Neuronal stem cell (in vitro differentiated cells): ENCODE measurements at regions not wholly inside any gene's neighbourhood (a gene's known extent, or its start where the extent isn't known, plus 50 kb on each side); places are given as distances from the start of the nearest gene placed in this dataset.

Experiments
- DNase-seq: peaks from one replicate; pipeline ENCODE4 v3.0.0-alpha.2; 2013; ENCODE audit warnings: low spot score
- H2AFZ ChIP-seq: one replicate; pipeline ENCODE4 v1.6.1; 2013; ENCODE audit warnings: mild to moderate bottlenecking, low read length, inconsistent platforms
- H2AK5ac ChIP-seq: 2 replicates; pipeline ENCODE4 v1.6.1; 2013; ENCODE audit warnings: low read depth, mild to moderate bottlenecking, inconsistent platforms, low read length, moderate library complexity, mixed read lengths
- H2BK120ac ChIP-seq: 2 replicates; pipeline ENCODE4 v1.6.1; 2013; ENCODE audit warnings: low read depth, mild to moderate bottlenecking, inconsistent platforms, low read length, moderate library complexity, mixed read lengths
- H2BK12ac ChIP-seq: one replicate; pipeline ENCODE4 v1.6.1; 2013; ENCODE audit warnings: low read length, inconsistent platforms
- H2BK15ac ChIP-seq: 2 replicates; pipeline ENCODE4 v1.6.1; 2013; ENCODE audit warnings: mild to moderate bottlenecking, low read length, inconsistent platforms, mixed read lengths
- H2BK5ac ChIP-seq: one replicate; pipeline ENCODE4 v1.6.1; 2013; ENCODE audit warnings: inconsistent platforms, mild to moderate bottlenecking, low read length, moderate library complexity
- H3K14ac ChIP-seq: one replicate; pipeline ENCODE4 v1.6.1; 2013; ENCODE audit warnings: low read length, inconsistent platforms
- H3K18ac ChIP-seq: 2 replicates; pipeline ENCODE4 v1.6.1; 2013; ENCODE audit warnings: low read length, inconsistent platforms
- H3K23ac ChIP-seq: 2 replicates; pipeline ENCODE4 v1.6.1; 2013; ENCODE audit warnings: low read depth, mild to moderate bottlenecking, mixed read lengths, low read length, inconsistent platforms; ENCODE audit not compliant: poor library complexity
- H3K27ac ChIP-seq: replicated peaks from 3 replicates; pipeline ENCODE4 v1.5.1; 2013; ENCODE audit warnings: low read length, inconsistent platforms
- H3K27me3 ChIP-seq, 3 experiments: 2 replicates each; pipeline ENCODE4 v1.6.1; 2013; ENCODE audit warnings: low read length in 3 of 3, mild to moderate bottlenecking in 2 of 3, inconsistent platforms in 1 of 3, low read depth in 1 of 3, mixed read lengths in 1 of 3, moderate library complexity in 1 of 3; ENCODE audit not compliant: control insufficient read depth in 3 of 3, insufficient read depth in 3 of 3
- H3K36me3 ChIP-seq, 2 donors: replicated peaks in 1 of 2; 2 replicates each; pipeline ENCODE4 v1.6.1; 2013; ENCODE audit warnings: low read length in 2 of 2; ENCODE audit not compliant: control insufficient read depth in 2 of 2, insufficient read depth in 2 of 2
- H3K4ac ChIP-seq: 2 replicates; pipeline ENCODE4 v1.6.1; 2013; ENCODE audit warnings: inconsistent platforms, mild to moderate bottlenecking, low read length, moderate library complexity
- H3K4me1 ChIP-seq, 2 donors: 1 replicate in 1 of 2; 2 replicates in 1 of 2; pipeline ENCODE4 v1.6.1; 2013; ENCODE audit warnings: low read length in 2 of 2, low read depth in 1 of 2; ENCODE audit not compliant: control insufficient read depth in 2 of 2, insufficient read depth in 1 of 2
- H3K4me2 ChIP-seq: one replicate; pipeline ENCODE4 v1.6.1; 2013; ENCODE audit warnings: mild to moderate bottlenecking, low read length, inconsistent platforms; ENCODE audit not compliant: insufficient read depth, poor library complexity, severe bottlenecking
- H3K4me3 ChIP-seq, 2 donors: 2 replicates each; pipeline ENCODE4 v1.5.1; 2013; ENCODE audit warnings: low read length in 2 of 2, mild to moderate bottlenecking in 2 of 2, inconsistent platforms in 1 of 2, moderate library complexity in 1 of 2
- H3K79me1 ChIP-seq: one replicate; pipeline ENCODE4 v1.6.1; 2013; ENCODE audit warnings: low read depth, mild to moderate bottlenecking, inconsistent platforms, low read length, moderate library complexity
- H3K9ac ChIP-seq: one replicate; pipeline ENCODE4 v1.6.1; 2013; ENCODE audit warnings: mild to moderate bottlenecking, low read depth, low read length, inconsistent platforms; ENCODE audit not compliant: poor library complexity
- H3K9me3 ChIP-seq, 2 donors: replicated peaks in 1 of 2; 2 replicates each; pipeline versions ENCODE3 to v1.6.1; 2013; ENCODE audit warnings: low read length in 2 of 2, mild to moderate bottlenecking in 2 of 2, inconsistent platforms in 1 of 2, low read depth in 1 of 2, mixed read lengths in 1 of 2, moderate library complexity in 1 of 2; ENCODE audit not compliant: control insufficient read depth in 2 of 2, insufficient read depth in 1 of 2
- H4K8ac ChIP-seq: one replicate; pipeline ENCODE4 v1.6.1; 2013; ENCODE audit warnings: low read depth, mild to moderate bottlenecking, inconsistent platforms, low read length, moderate library complexity
- H4K91ac ChIP-seq: one replicate; pipeline ENCODE4 v1.6.1; 2013; ENCODE audit warnings: low read length, low read depth, mild to moderate bottlenecking, inconsistent platforms; ENCODE audit not compliant: poor library complexity
- WGBS, 2 donors: extraction: QIAGEN DNeasy Blood & Tissue Kit; methylation state at CpG; one replicate each; pipeline ENCODE4 v1.1.7; 2013; ENCODE audit warnings: missing lambda C conversion rate in 2 of 2, mixed read lengths in 1 of 2; ENCODE audit not compliant: insufficient read length in 2 of 2, insufficient replicate concordance in 1 of 2; ENCODE audit errors: extremely low coverage in 2 of 2; 5-methylcytosine and 5-hydroxymethylcytosine counted together

- no peak overlapping the region for H2BK120ac ChIP-seq
- H4K8ac ChIP-seq: no peak overlapping the region
- H3K27ac ChIP-seq: no peak overlapping the region
- no peak overlapping the region for H2BK15ac ChIP-seq
- H3K4ac ChIP-seq: no peak overlapping the region
- H3K18ac ChIP-seq: no peak overlapping the region
- no peak overlapping the region for H4K91ac ChIP-seq
- no peak overlapping the region for H2AK5ac ChIP-seq
- no peaks in the 10 kb centered on the region for H3K36me3 ChIP-seq
- no CpG with 5 or more reads among the region's 5 CpGs for whole genome bisulfite sequencing, 2 donors
- H3K4me1 ChIP-seq: no peaks in the 10 kb centered on the region
- H3K9ac ChIP-seq: no peak overlapping the region
- no peak overlapping the region for H3K23ac ChIP-seq
- no peak overlapping the region for H2BK12ac ChIP-seq
- no peak overlapping the region for H3K14ac ChIP-seq
- DNase-seq: no peak
- H3K9me3 ChIP-seq: no peaks in the 10 kb centered on the region
- H3K4me2 ChIP-seq: no peak overlapping the region
- H3K4me3 ChIP-seq: no peak overlapping the region
- no peaks in the 10 kb centered on the region for H3K27me3 ChIP-seq
- no peak overlapping the region for H2BK5ac ChIP-seq
- H3K79me1 ChIP-seq: no peaks in the 10 kb centered on the region
- H2AFZ ChIP-seq: no peak overlapping the region
These were observed 220.5 kb upstream of the SLC35B3 start for GRCh38 chr6:8655670-8656454.

GRCh38 chr6:8652710-8653109 lies 217.4 kb upstream of the SLC35B3 start:
- Histone ChIP-seq H2BK120ac (no peak overlapping the region), H3K4me3 (no peak overlapping the region), H2BK15ac (no peak overlapping the region), H3K36me3 (no peaks in the 10 kb centered on the region), H3K27ac (no peak overlapping the region), H4K91ac (no peak overlapping the region), H3K27me3 (no peaks in the 10 kb centered on the region), H3K14ac (no peak overlapping the region), H3K9me3 (no peaks in the 10 kb centered on the region), H3K18ac (no peak overlapping the region), H3K9ac (no peak overlapping the region), H3K4me1 (no peaks in the 10 kb centered on the region), H2AK5ac (no peak overlapping the region), H2BK5ac (no peak overlapping the region), H2BK12ac (no peak overlapping the region), H3K4me2 (no peak overlapping the region), H4K8ac (no peak overlapping the region), H3K4ac (no peak overlapping the region), H3K23ac (no peak overlapping the region), H3K79me1 (no peaks in the 10 kb centered on the region), H2AFZ (no peak overlapping the region)
- no peak for DNase-seq
- WGBS, 2 donors: no CpG with 5 or more reads among the region's 3 CpGs

GRCh38 chr6:8651998-8652397 lies 216.7 kb upstream of the SLC35B3 start:
- H2AK5ac ChIP-seq: no peak overlapping the region
- H4K91ac ChIP-seq: no peak overlapping the region
- no peak overlapping the region for H3K4me3 ChIP-seq
- H3K4me1 ChIP-seq: no peaks in the 10 kb centered on the region
- no peaks in the 10 kb centered on the region for H3K36me3 ChIP-seq
- no peak overlapping the region for H2BK5ac ChIP-seq
- H2BK12ac ChIP-seq: no peak overlapping the region
- no peak overlapping the region for H3K23ac ChIP-seq
- no peaks in the 10 kb centered on the region for H3K9me3 ChIP-seq
- DNase-seq: no peak
- no peaks in the 10 kb centered on the region for H3K79me1 ChIP-seq
- H3K14ac ChIP-seq: no peak overlapping the region
- no peak overlapping the region for H2BK120ac ChIP-seq
- H3K18ac ChIP-seq: no peak overlapping the region
- H4K8ac ChIP-seq: no peak overlapping the region
- H2BK15ac ChIP-seq: no peak overlapping the region
- no peak overlapping the region for H2AFZ ChIP-seq
- no peaks in the 10 kb centered on the region for H3K27me3 ChIP-seq
- H3K4me2 ChIP-seq: no peak overlapping the region
- no peak overlapping the region for H3K9ac ChIP-seq
- no peak overlapping the region for H3K4ac ChIP-seq
- whole genome bisulfite sequencing, 2 donors: no CpG with 5 or more reads among the region's 4 CpGs
- H3K27ac ChIP-seq: no peak overlapping the region

- Histone ChIP-seq H3K4me3 (no peak overlapping the region), H3K4me2 (no peak overlapping the region), H3K9me3 (no peaks in the 10 kb centered on the region), H3K23ac (no peak overlapping the region), H3K36me3 (no peaks in the 10 kb centered on the region), H3K14ac (no peak overlapping the region), H4K8ac (no peak overlapping the region), H2BK5ac (no peak overlapping the region), H3K4ac (no peak overlapping the region), H4K91ac (no peak overlapping the region), H3K18ac (no peak overlapping the region), H2BK15ac (no peak overlapping the region), H2AK5ac (no peak overlapping the region), H3K9ac (no peak overlapping the region), H2BK12ac (no peak overlapping the region), H3K27me3 (no peaks in the 10 kb centered on the region), H2AFZ (no peak overlapping the region), H3K27ac (no peak overlapping the region), H3K79me1 (no peaks in the 10 kb centered on the region), H2BK120ac (no peak overlapping the region), H3K4me1 (peaks cover 0 to 1% of the 10 kb centered on the region in 2 donors)
- no peak for DNase-seq
- no CpG with 5 or more reads among the region's 3 CpGs for WGBS, 2 donors
These were observed 209.9 kb upstream of the SLC35B3 start for GRCh38 chr6:8645212-8645611.
